ENCODE measurements at regions not wholly inside any gene's neighbourhood (a gene's known extent, or its start where the extent isn't known, plus 50 kb on each side); places are given as distances from the start of the nearest gene placed in this dataset.

GRCh38 chr22:44611880-44612496 lies 90.0 kb upstream of the PRR5 start:
- DNase-seq: no peak

DNA sequence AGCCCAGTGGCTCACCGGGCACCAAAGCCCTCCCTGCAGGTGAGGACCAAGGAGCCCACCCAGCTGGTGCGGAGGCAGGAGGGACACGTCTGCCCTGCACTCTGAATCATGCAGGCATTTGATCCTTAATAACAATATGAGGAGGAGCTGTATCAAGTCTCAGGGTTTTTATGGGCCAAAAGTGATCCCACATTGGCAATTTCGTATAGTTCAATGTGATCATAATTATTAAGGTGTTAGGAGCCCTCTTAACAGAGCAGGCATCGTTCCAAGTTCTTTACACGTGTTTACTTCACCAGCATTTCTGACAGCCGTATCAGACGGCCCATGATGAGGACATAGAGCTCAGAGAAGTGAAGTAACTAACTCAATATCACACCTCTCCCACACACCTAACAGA lies 91.9 kb upstream of the PRR5 start:
- DNase-seq: no peak

- no peak for DNase-seq
Observed at GRCh38 chr22:44609400-44609988, 92.5 kb upstream of the PRR5 start.

DNA sequence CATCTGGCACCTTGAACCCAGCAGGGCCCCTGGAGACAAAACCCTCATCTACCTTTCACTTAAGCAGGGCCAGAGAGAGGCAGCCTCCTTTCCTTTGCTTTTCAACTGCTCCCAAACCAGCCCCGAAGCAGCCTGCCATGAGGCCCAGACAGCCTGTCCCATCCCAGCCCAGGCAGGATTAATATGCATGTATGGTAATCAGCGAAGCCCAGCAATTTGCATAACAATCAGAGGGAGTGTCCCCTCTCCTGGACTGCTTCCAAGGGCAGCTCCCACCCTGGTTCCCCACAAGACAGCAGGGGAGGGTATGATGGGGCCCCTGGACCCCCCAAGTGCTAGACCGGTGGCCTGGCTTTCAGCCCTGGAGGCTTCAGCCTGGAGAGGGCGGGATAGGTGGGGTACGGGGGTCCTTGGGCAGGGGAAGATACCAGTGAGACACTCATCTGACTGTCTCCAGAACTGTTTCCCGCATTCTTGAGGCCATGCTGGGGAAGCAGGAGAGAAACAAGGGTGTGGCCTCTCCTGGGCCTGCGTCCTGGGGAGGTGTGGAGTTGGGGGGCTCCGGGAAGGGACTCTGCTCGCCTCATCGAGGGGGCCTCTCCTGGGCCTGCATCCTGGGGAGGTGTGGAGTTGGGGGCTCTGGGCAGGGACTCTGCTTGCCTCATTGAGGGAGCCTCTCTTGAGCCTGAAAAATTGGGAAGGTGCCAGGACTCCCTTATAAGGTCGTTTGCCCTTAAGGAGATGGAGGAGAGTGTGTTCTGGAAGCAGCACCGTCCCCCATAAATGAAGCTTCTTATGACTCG lies 93.2 kb upstream of the PRR5 start:
- DNase-seq: no peak

DNA sequence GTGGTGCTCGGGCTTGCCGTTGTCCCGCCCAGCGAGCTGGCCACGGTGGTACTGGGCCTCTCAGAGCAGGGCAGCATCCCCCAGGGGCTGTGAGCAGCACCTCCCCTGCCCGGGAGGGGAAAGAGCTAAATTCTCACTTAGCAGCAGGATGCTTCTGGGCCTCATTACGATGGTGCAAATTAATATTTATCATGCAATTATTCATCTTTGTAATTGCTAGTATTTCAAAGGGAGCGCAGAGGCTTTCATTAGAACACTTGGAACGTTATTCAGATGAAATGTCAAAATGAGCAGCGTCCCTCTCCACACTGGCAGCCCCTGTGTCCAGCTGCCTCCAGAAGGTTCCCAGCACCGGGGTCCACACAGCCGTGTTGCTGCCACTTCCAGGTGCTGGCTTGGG lies 95.9 kb upstream of the PRR5 start:
- DNase-seq: no peak

- no peak for DNase-seq
Observed at GRCh38 chr22:44605486-44605885, 96.5 kb upstream of the PRR5 start.

- no peak for DNase-seq
Observed at GRCh38 chr22:44604991-44605390, 97.0 kb upstream of the PRR5 start.

GRCh38 chr22:44604455-44604854 lies 97.5 kb upstream of the PRR5 start:
- DNase-seq: no peak

GRCh38 chr22:44603767-44604166 lies 98.2 kb upstream of the PRR5 start:
- no peak for DNase-seq

- DNase-seq: no peak
Observed at GRCh38 chr22:44601725-44602124, 100.3 kb upstream of the PRR5 start.

- DNase-seq: no peak
Observed at GRCh38 chr22:44601189-44601588, 100.8 kb upstream of the PRR5 start.

DNA sequence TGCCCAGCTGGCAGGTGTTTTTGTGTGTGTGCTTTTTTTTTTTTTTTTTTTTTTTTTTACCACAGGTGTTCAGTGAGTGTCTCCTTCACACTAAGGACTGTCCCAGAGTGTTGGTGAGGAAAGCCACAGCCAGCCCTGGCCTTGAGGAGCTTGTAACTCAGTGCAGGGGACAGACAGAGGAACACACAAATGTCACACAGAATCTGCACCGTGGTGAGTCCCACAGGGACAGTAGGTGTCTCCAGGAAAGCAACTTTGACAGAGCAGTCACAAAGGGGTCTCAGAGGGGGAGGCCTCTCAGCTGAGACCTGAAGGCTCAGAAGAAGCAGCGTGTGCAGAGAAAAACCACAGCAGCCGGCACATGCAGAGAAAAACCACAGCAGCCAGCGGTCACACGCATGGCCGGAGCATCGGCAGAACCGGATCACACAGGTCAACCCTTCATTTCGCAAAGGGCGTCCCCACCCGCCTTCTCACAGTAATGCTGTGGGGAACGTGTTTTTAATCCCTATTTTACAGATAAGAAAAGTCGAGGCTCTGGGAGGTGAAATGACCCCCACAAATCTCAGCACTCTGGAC lies 101.7 kb upstream of the PRR5 start:
- no peak for DNase-seq

- no peak for DNase-seq
Observed at GRCh38 chr22:44599500-44600140, 101.6 kb upstream of the RTL6 start.

GRCh38 chr22:44599084-44599483 lies 101.1 kb upstream of the RTL6 start:
- no peak for DNase-seq

GRCh38 chr22:44597616-44598015 lies 99.6 kb upstream of the RTL6 start:
- DNase-seq: peak; percentile 85

GRCh38 chr22:44596396-44597125 lies 98.5 kb upstream of the RTL6 start:
- no peak for DNase-seq

- peak; percentile 62 for DNase-seq
Observed at GRCh38 chr22:44595841-44596341, 97.9 kb upstream of the RTL6 start.

DNA sequence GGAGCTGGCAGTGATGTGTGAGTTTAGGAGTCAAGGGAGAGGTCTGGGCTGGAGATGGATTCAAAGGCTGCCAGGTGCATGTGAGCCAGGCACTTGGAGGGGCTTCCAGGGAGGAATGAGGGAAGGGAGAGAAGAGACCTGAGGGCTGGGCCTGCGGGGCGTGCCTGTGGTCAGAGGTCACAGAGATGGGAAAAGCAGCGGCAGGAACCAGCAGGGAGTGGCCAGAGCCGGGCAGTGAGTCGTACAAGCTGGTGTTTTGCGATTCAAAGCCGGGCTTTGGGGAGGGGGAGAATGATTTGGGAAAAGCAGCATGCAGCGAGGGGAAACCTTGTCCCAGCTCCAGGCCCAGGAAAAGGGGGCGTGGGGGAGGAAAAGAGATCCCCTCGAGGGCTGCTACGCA lies 96.9 kb upstream of the RTL6 start:
- DNase-seq: no peak

GRCh38 chr22:44592824-44593148 lies 94.8 kb upstream of the RTL6 start:
- no peak for DNase-seq

DNA sequence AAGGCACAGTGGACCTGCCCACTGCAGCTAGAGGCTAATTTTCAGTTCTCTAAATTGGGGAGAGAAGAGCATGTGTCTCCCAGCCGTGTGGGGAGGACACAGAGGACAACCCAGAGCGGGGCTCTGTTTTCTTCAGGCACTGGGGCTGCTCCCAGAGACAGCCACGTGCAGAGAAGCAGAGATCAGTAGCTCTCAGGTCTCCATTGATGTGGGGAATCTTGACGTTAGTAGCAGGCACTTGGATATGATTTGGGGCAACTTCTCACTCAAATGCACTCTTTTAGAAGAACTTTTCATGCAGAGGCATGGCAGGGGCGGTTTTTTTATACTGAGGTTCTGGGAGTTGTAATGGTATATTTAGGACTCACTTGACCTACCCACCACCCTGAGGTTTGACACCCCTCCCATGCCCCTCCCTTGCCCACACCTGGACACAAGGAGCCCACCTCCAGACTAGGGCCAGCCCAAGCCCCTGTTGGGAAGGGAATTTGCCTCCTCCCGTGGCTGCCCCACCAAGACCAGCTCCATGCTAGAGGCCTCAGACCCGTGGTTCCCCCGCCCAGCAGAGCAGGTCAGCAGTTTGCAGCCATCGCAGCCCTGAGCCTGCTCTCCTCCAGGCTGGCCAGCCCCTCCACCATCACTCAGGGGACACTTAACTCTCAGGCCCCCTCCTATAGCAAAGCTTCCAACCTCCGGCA lies 94.2 kb upstream of the RTL6 start:
- no peak for DNase-seq

GRCh38 chr22:44591146-44591790 lies 93.2 kb upstream of the RTL6 start:
- no peak for DNase-seq

DNA sequence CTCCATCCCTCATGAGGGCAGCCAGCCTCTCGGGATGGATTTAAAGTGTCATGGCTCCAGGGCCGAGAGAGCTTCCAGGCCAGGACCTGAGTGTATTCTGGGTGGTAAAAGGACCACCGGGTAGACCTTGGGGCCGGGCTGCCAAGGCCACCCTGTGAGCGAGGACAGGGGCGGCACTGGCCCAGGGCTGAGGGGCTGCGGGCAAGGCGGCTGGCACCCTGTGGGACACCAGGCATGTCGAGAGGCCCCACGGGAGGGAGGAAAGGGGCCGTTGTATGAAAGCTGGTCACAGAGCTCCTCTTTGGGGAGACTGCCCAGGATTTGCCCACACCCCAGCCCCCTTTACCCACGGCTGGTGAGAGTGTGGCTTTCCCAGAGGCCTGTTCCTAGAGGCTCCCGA lies 92.3 kb upstream of the RTL6 start:
- DNase-seq: no peak
